ENCODE measurements at regions not wholly inside any gene's neighbourhood (a gene's known extent, or its start where the extent isn't known, plus 50 kb on each side); places are given as distances from the start of the nearest gene placed in this dataset.
"Not testable (repeated sequence)": the region's sequence is repeated elsewhere in the genome, so short reads cannot be mapped to it uniquely, and the experiment has no call there.

DNA sequence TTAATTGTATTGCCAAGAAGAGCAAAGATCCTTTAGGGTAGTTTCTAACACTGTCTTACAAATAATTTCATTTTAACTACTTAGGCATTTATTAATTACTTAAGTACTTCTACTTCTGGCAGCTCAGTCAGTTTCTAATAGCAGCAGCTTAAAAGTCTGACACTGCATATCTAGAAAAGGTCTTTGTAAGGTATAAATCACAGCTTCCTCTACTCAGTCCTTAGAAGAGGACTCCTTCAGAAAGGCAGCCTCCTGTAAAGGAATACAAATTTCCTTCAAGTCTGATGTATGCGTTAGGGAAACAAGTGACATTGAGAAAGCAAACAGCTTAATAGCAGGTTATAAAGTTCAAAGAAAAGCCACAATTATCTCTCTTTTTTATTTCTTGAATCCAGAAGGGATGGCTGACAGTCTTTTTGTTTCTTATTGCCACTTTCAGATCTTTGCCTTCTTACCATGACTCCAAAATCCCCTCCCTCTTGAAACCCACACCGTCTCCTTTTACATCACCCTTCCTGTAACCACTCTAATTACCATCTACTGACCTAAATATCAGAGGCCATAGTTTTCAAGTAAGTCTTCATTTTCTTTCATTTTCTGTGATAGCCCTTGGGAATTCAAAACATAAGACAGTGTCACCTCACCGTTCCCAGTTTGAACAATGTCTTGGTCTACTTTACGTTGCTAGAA is 109.5 kb downstream of the CGGBP1 start:
- Histone ChIP-seq H2BK120ac (ENCODE audit: low read depth, low read length) (no peak overlapping the region), H3K4me1 (ENCODE audit: control insufficient read depth in 2 of 2, insufficient read depth in 1 of 2, low read depth in 1 of 2, low read length in 2 of 2) (no peaks in the 10 kb centered on the region), H3K9me3 (replicated peaks in 1 of 2; ENCODE audit: control insufficient read depth in 2 of 2, insufficient read depth in 1 of 2, low read depth in 1 of 2, low read length in 2 of 2) (no peaks in the 10 kb centered on the region), H3K18ac (ENCODE audit: low read length) (no peak overlapping the region), H4K8ac (ENCODE audit: low read depth, low read length) (no peak overlapping the region), H2AK5ac (ENCODE audit: low read depth, low read length) (no peak overlapping the region), H4K91ac (ENCODE audit: low read depth, low read length, poor library complexity) (no peak overlapping the region), H3K79me1 (ENCODE audit: low read depth, low read length) (no peaks in the 10 kb centered on the region), H3K27ac (replicated peaks; ENCODE audit: low read length) (no peak overlapping the region), H2BK15ac (ENCODE audit: low read length) (no peak overlapping the region), H3K27me3 (ENCODE audit: control insufficient read depth in 3 of 3, insufficient read depth in 3 of 3, low read depth in 1 of 3, low read length in 3 of 3) (no peaks in the 10 kb centered on the region), H3K4me3 (ENCODE audit: low read length in 2 of 2) (no peak overlapping the region), H2AFZ (ENCODE audit: low read length) (no peak overlapping the region), H2BK12ac (ENCODE audit: low read length) (no peak overlapping the region), H3K14ac (ENCODE audit: low read length) (no peak overlapping the region), H3K36me3 (replicated peaks in 1 of 2; ENCODE audit: control insufficient read depth in 2 of 2, insufficient read depth in 2 of 2, low read length in 2 of 2) (no peaks in the 10 kb centered on the region), H3K9ac (ENCODE audit: low read depth, low read length, poor library complexity) (no peak overlapping the region), H3K4me2 (ENCODE audit: insufficient read depth, low read length, poor library complexity, severe bottlenecking) (no peak overlapping the region), H3K4ac (ENCODE audit: low read length) (no peak overlapping the region), H3K23ac (ENCODE audit: low read depth, low read length, poor library complexity) (no peak overlapping the region), H2BK5ac (ENCODE audit: low read length) (no peak overlapping the region)
- no CpG with 5 or more reads among the region's 4 CpGs for WGBS, 2 donors (ENCODE audit: extremely low coverage in 2 of 2, insufficient read length in 2 of 2, insufficient replicate concordance in 1 of 2)
- DNase-seq (ENCODE audit: low spot score) = no peak

DNA sequence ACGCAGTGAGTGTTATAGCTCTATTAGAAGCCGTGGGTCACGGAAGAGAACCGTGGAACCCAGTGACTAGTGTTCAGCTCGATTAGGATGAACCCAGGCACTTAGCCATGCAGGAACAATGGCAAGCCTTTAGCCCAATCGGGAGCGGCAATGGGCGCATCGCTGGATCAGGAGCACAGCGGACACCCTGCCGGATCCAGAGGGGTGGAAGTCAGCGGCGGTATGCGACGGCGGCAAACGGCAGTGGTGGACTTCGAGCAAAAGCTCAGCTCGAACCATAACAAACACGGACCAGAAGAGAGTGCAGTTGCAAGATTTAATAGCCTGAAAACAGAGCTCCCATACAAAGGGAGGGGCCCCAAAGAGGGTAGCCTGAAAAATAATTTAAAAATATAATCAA is 112.8 kb downstream of the CGGBP1 start:
- H3K27me3 ChIP-seq (ENCODE audit: control insufficient read depth in 3 of 3, insufficient read depth in 3 of 3, low read depth in 1 of 3, low read length in 3 of 3); H3K4me1 ChIP-seq (ENCODE audit: control insufficient read depth in 2 of 2, insufficient read depth in 1 of 2, low read depth in 1 of 2, low read length in 2 of 2); H2BK120ac ChIP-seq (ENCODE audit: low read depth, low read length); H3K9me3 ChIP-seq (replicated peaks in 1 of 2; ENCODE audit: control insufficient read depth in 2 of 2, insufficient read depth in 1 of 2, low read depth in 1 of 2, low read length in 2 of 2); H2AK5ac ChIP-seq (ENCODE audit: low read depth, low read length); H3K36me3 ChIP-seq (replicated peaks in 1 of 2; ENCODE audit: control insufficient read depth in 2 of 2, insufficient read depth in 2 of 2, low read length in 2 of 2); DNase-seq (ENCODE audit: low spot score); H3K23ac ChIP-seq (ENCODE audit: low read depth, low read length, poor library complexity); H2BK15ac ChIP-seq (ENCODE audit: low read length); H3K79me1 ChIP-seq (ENCODE audit: low read depth, low read length); H3K4me2 ChIP-seq (ENCODE audit: insufficient read depth, low read length, poor library complexity, severe bottlenecking); H3K18ac ChIP-seq (ENCODE audit: low read length); H3K4ac ChIP-seq (ENCODE audit: low read length); H2AFZ ChIP-seq (ENCODE audit: low read length); H4K91ac ChIP-seq (ENCODE audit: low read depth, low read length, poor library complexity); H3K27ac ChIP-seq (replicated peaks; ENCODE audit: low read length); H3K14ac ChIP-seq (ENCODE audit: low read length); H4K8ac ChIP-seq (ENCODE audit: low read depth, low read length); H3K9ac ChIP-seq (ENCODE audit: low read depth, low read length, poor library complexity); H2BK5ac ChIP-seq (ENCODE audit: low read length); H2BK12ac ChIP-seq (ENCODE audit: low read length); H3K4me3 ChIP-seq (ENCODE audit: low read length in 2 of 2): not testable (repeated sequence)
- no CpG with 5 or more reads among the region's 20 CpGs for WGBS, 2 donors (ENCODE audit: extremely low coverage in 2 of 2, insufficient read length in 2 of 2, insufficient replicate concordance in 1 of 2)

DNA sequence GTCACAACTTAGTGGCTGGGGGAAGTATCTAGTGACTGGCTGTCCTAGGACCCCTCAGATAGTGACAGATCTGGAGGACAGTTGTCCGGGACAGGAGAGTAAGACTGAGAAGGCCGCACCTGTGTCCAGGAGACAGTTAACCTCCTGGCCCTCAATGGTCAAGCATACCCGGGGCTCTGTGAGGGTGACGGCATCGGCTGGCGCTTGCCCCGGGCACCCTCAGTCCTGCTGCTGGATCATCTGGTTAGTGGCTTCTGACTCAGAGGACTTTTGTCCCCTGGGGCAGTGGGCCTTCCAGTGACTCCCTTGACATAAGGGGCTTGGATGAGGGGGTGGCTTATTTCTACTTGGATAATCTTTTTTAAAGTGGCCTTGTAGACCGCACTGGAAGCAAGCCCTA is 116.5 kb downstream of the CGGBP1 start:
- not testable (repeated sequence) for H3K18ac ChIP-seq (ENCODE audit: low read length); H3K9ac ChIP-seq (ENCODE audit: low read depth, low read length, poor library complexity); H2BK15ac ChIP-seq (ENCODE audit: low read length); DNase-seq (ENCODE audit: low spot score); H3K4me3 ChIP-seq (ENCODE audit: low read length in 2 of 2); H3K36me3 ChIP-seq (replicated peaks in 1 of 2; ENCODE audit: control insufficient read depth in 2 of 2, insufficient read depth in 2 of 2, low read length in 2 of 2); H3K14ac ChIP-seq (ENCODE audit: low read length); H2BK12ac ChIP-seq (ENCODE audit: low read length); H3K27me3 ChIP-seq (ENCODE audit: control insufficient read depth in 3 of 3, insufficient read depth in 3 of 3, low read depth in 1 of 3, low read length in 3 of 3); H2BK5ac ChIP-seq (ENCODE audit: low read length); H3K4me2 ChIP-seq (ENCODE audit: insufficient read depth, low read length, poor library complexity, severe bottlenecking); H2AFZ ChIP-seq (ENCODE audit: low read length); H3K4me1 ChIP-seq (ENCODE audit: control insufficient read depth in 2 of 2, insufficient read depth in 1 of 2, low read depth in 1 of 2, low read length in 2 of 2); H4K8ac ChIP-seq (ENCODE audit: low read depth, low read length); H2BK120ac ChIP-seq (ENCODE audit: low read depth, low read length); H3K23ac ChIP-seq (ENCODE audit: low read depth, low read length, poor library complexity); H2AK5ac ChIP-seq (ENCODE audit: low read depth, low read length); H3K27ac ChIP-seq (replicated peaks; ENCODE audit: low read length); H4K91ac ChIP-seq (ENCODE audit: low read depth, low read length, poor library complexity); H3K9me3 ChIP-seq (replicated peaks in 1 of 2; ENCODE audit: control insufficient read depth in 2 of 2, insufficient read depth in 1 of 2, low read depth in 1 of 2, low read length in 2 of 2); H3K4ac ChIP-seq (ENCODE audit: low read length); H3K79me1 ChIP-seq (ENCODE audit: low read depth, low read length)
- WGBS, 2 donors (ENCODE audit: extremely low coverage in 2 of 2, insufficient read length in 2 of 2, insufficient replicate concordance in 1 of 2) = no CpG with 5 or more reads among the region's 8 CpGs

DNA sequence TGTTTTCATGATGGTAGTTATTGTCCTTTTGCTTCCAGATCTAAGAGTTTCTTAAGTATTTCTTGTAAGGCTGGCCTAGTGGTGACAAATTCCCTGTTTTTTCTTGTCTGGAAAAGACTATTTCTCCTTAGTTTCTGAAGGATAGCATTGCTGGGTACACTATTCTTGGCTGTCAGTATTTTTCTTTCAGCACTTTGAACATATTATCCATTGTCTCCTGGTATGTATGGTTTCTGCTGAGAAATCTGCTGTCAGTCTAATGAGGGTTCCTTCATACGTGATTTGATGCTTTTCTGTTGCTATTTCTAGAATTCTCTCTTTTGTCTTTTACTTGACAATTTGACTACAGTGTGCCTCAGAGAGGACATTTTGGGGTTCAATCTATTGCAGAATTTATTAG is 134.3 kb downstream of the CGGBP1 start:
- H3K18ac ChIP-seq (ENCODE audit: low read length) = no peak overlapping the region
- H3K23ac ChIP-seq (ENCODE audit: low read depth, low read length, poor library complexity) = no peak overlapping the region
- no peak for DNase-seq (ENCODE audit: low spot score)
- H3K4me2 ChIP-seq (ENCODE audit: insufficient read depth, low read length, poor library complexity, severe bottlenecking) = no peak overlapping the region
- H3K79me1 ChIP-seq (ENCODE audit: low read depth, low read length) = no peaks in the 10 kb centered on the region
- H2BK12ac ChIP-seq (ENCODE audit: low read length) = no peak overlapping the region
- H3K4ac ChIP-seq (ENCODE audit: low read length) = no peak overlapping the region
- no peak overlapping the region for H2AFZ ChIP-seq (ENCODE audit: low read length)
- no peak overlapping the region for H2BK5ac ChIP-seq (ENCODE audit: low read length)
- peaks cover 0 to 7% of the 10 kb centered on the region in 2 donors for H3K9me3 ChIP-seq (replicated peaks in 1 of 2; ENCODE audit: control insufficient read depth in 2 of 2, insufficient read depth in 1 of 2, low read depth in 1 of 2, low read length in 2 of 2)
- no peak overlapping the region for H4K91ac ChIP-seq (ENCODE audit: low read depth, low read length, poor library complexity)
- no peaks in the 10 kb centered on the region for H3K27me3 ChIP-seq (ENCODE audit: control insufficient read depth in 3 of 3, insufficient read depth in 3 of 3, low read depth in 1 of 3, low read length in 3 of 3)
- no peak overlapping the region for H3K4me3 ChIP-seq (ENCODE audit: low read length in 2 of 2)
- no peaks in the 10 kb centered on the region for H3K36me3 ChIP-seq (replicated peaks in 1 of 2; ENCODE audit: control insufficient read depth in 2 of 2, insufficient read depth in 2 of 2, low read length in 2 of 2)
- no peak overlapping the region for H2AK5ac ChIP-seq (ENCODE audit: low read depth, low read length)
- no peak overlapping the region for H3K27ac ChIP-seq (replicated peaks; ENCODE audit: low read length)
- no peak overlapping the region for H4K8ac ChIP-seq (ENCODE audit: low read depth, low read length)
- no peak overlapping the region for H3K9ac ChIP-seq (ENCODE audit: low read depth, low read length, poor library complexity)
- WGBS, 2 donors (ENCODE audit: extremely low coverage in 2 of 2, insufficient read length in 2 of 2, insufficient replicate concordance in 1 of 2) = no CpG with 5 or more reads among the region's 1 CpG
- H3K4me1 ChIP-seq (ENCODE audit: control insufficient read depth in 2 of 2, insufficient read depth in 1 of 2, low read depth in 1 of 2, low read length in 2 of 2) = no peaks in the 10 kb centered on the region
- H3K14ac ChIP-seq (ENCODE audit: low read length) = no peak overlapping the region
- H2BK15ac ChIP-seq (ENCODE audit: low read length) = no peak overlapping the region
- H2BK120ac ChIP-seq (ENCODE audit: low read depth, low read length) = no peak overlapping the region
